Immature natural killer cell (primary cell): ENCODE measurements at regions not wholly inside any gene's neighbourhood (a gene's known extent, or its start where the extent isn't known, plus 50 kb on each side); places are given as distances from the start of the nearest gene placed in this dataset.

Experiments
- DNase-seq, 3 donors: peaks; one replicate each; pipeline ENCODE4 v3.0.0; 2022; ENCODE audit warnings: mixed read lengths in 1 of 3
- H3K27ac Mint-ChIP-seq, 6 donors: one replicate each; pipeline ENCODE4 v1.8.0; 2020; ENCODE audit warnings: mixed read lengths in 6 of 6, mild to moderate bottlenecking in 5 of 6, inconsistent platforms in 4 of 6, moderate library complexity in 3 of 6
- H3K27me3 Mint-ChIP-seq, 3 donors: one replicate each; pipeline ENCODE4 v1.8.0; 2020 to 2021; ENCODE audit warnings: low read depth in 3 of 3, mild to moderate bottlenecking in 3 of 3, mixed read lengths in 3 of 3, moderate library complexity in 3 of 3, inconsistent platforms in 1 of 3
- H3K36me3 Mint-ChIP-seq, 3 donors: one replicate each; pipeline ENCODE4 v1.8.0; 2020; ENCODE audit warnings: mixed read lengths in 3 of 3, inconsistent platforms in 2 of 3, mild to moderate bottlenecking in 2 of 3
- H3K4me1 Mint-ChIP-seq, 2 donors: one replicate each; pipeline ENCODE4 v1.8.0; 2020; ENCODE audit warnings: inconsistent platforms in 2 of 2, mild to moderate bottlenecking in 2 of 2, mixed read lengths in 2 of 2, moderate library complexity in 1 of 2
- H3K4me3 Mint-ChIP-seq, 5 donors: one replicate each; pipeline ENCODE4 v1.8.0; 2020; ENCODE audit warnings: mild to moderate bottlenecking in 5 of 5, mixed read lengths in 5 of 5, inconsistent platforms in 3 of 5, moderate library complexity in 3 of 5
- H3K9me3 Mint-ChIP-seq, 6 donors: one replicate each; pipeline ENCODE4 v1.8.0; 2020; ENCODE audit warnings: mild to moderate bottlenecking in 6 of 6, mixed read lengths in 6 of 6, inconsistent platforms in 4 of 6, moderate library complexity in 3 of 6

GRCh38 chr12:105980085-105980484 is 158.7 kb downstream of the NUAK1 start:
- Mint-ChIP-seq H3K4me1 (no peaks in the 10 kb centered on the region), H3K4me3 (no peak overlapping the region), H3K27me3 (peaks cover 0 to 4% (median 0%) of the 10 kb centered on the region in 3 donors), H3K36me3 (peaks cover 0 to 4% (median 0%) of the 10 kb centered on the region in 3 donors), H3K9me3 (peaks cover 0 to 3% (median 0%) of the 10 kb centered on the region in 6 donors), H3K27ac (no peak overlapping the region)
- DNase-seq, result no peak

- Mint-ChIP-seq H3K36me3 (peaks cover 0 to 4% (median 0%) of the 10 kb centered on the region in 3 donors), H3K4me3 (no peak overlapping the region), H3K9me3 (peaks cover 0 to 3% (median 0%) of the 10 kb centered on the region in 6 donors), H3K4me1 (no peaks in the 10 kb centered on the region), H3K27ac (no peak overlapping the region), H3K27me3 (peaks cover 0 to 4% (median 0%) of the 10 kb centered on the region in 3 donors)
- DNase-seq, result no peak
Observed at GRCh38 chr12:105980533-105980932, 158.2 kb downstream of the NUAK1 start.

GRCh38 chr12:105982022-105982421 is 156.7 kb downstream of the NUAK1 start:
- H3K4me3 Mint-ChIP-seq, result no peak overlapping the region
- no peak overlapping the region for H3K27ac Mint-ChIP-seq
- H3K36me3 Mint-ChIP-seq, result no peaks in the 10 kb centered on the region
- H3K4me1 Mint-ChIP-seq, result no peaks in the 10 kb centered on the region
- peaks cover 0 to 4% (median 0%) of the 10 kb centered on the region in 3 donors for H3K27me3 Mint-ChIP-seq
- peaks cover 0 to 3% (median 0%) of the 10 kb centered on the region in 6 donors for H3K9me3 Mint-ChIP-seq
- no peak for DNase-seq

- no peak for DNase-seq
- H3K36me3 Mint-ChIP-seq, result no peaks in the 10 kb centered on the region
- no peak overlapping the region for H3K4me3 Mint-ChIP-seq
- H3K27me3 Mint-ChIP-seq, result peaks cover 0 to 4% (median 3%) of the 10 kb centered on the region in 3 donors
- no peaks in the 10 kb centered on the region for H3K9me3 Mint-ChIP-seq
- no peak overlapping the region for H3K27ac Mint-ChIP-seq
- no peaks in the 10 kb centered on the region for H3K4me1 Mint-ChIP-seq
Observed at GRCh38 chr12:105983622-105984320, 155.0 kb downstream of the NUAK1 start.

- H3K27me3 Mint-ChIP-seq, result peaks cover 0 to 8% (median 3%) of the 10 kb centered on the region in 3 donors
- DNase-seq, result no peak
- no peaks in the 10 kb centered on the region for H3K4me1 Mint-ChIP-seq
- no peaks in the 10 kb centered on the region for H3K36me3 Mint-ChIP-seq
- H3K27ac Mint-ChIP-seq, result no peak overlapping the region
- no peak overlapping the region for H3K4me3 Mint-ChIP-seq
- H3K9me3 Mint-ChIP-seq, result no peaks in the 10 kb centered on the region
Observed at GRCh38 chr12:105985383-105985782, 153.4 kb downstream of the NUAK1 start.

- H3K27ac Mint-ChIP-seq, result no peak overlapping the region
- no peaks in the 10 kb centered on the region for H3K4me1 Mint-ChIP-seq
- no peak overlapping the region for H3K4me3 Mint-ChIP-seq
- no peaks in the 10 kb centered on the region for H3K9me3 Mint-ChIP-seq
- H3K36me3 Mint-ChIP-seq, result no peaks in the 10 kb centered on the region
- peaks cover 3 to 8% (median 3%) of the 10 kb centered on the region in 3 donors for H3K27me3 Mint-ChIP-seq
- DNase-seq, result no peak
Observed at GRCh38 chr12:105986779-105987684, 151.7 kb downstream of the NUAK1 start.

GRCh38 chr12:105987685-105988035 is 151.1 kb downstream of the NUAK1 start:
- no peak overlapping the region for H3K4me3 Mint-ChIP-seq

GRCh38 chr12:105992849-105993740 is 145.7 kb downstream of the NUAK1 start:
- Mint-ChIP-seq H3K4me1 (no peaks in the 10 kb centered on the region), H3K27me3 (peaks cover 2 to 7% (median 3%) of the 10 kb centered on the region in 3 donors), H3K4me3 (no peak overlapping the region), H3K27ac (no peak overlapping the region), H3K36me3 (no peaks in the 10 kb centered on the region), H3K9me3 (no peaks in the 10 kb centered on the region)
- no peak for DNase-seq

More at GRCh38 chr12:105987685-105988035, 151.1 kb downstream of the NUAK1 start:
- Mint-ChIP-seq H3K9me3 (no peaks in the 10 kb centered on the region), H3K4me1 (no peaks in the 10 kb centered on the region), H3K36me3 (no peaks in the 10 kb centered on the region), H3K27me3 (peaks cover 3 to 8% (median 5%) of the 10 kb centered on the region in 3 donors), H3K27ac (no peak overlapping the region)
- no peak for DNase-seq

GRCh38 chr12:105993766-105994555 is 144.8 kb downstream of the NUAK1 start:
- H3K4me3 Mint-ChIP-seq, result no peak overlapping the region
- H3K27me3 Mint-ChIP-seq, result peaks cover 2 to 7% (median 3%) of the 10 kb centered on the region in 3 donors
- DNase-seq, result no peak
- no peak overlapping the region for H3K27ac Mint-ChIP-seq
- no peaks in the 10 kb centered on the region for H3K9me3 Mint-ChIP-seq
- no peaks in the 10 kb centered on the region for H3K36me3 Mint-ChIP-seq
- no peaks in the 10 kb centered on the region for H3K4me1 Mint-ChIP-seq

- H3K27me3 Mint-ChIP-seq, result peaks cover 2 to 3% (median 2%) of the 10 kb centered on the region in 3 donors
Observed at GRCh38 chr12:105995961-105996431, 142.8 kb downstream of the NUAK1 start.

GRCh38 chr12:105998561-105998960 is 140.2 kb downstream of the NUAK1 start:
- Mint-ChIP-seq H3K27ac (no peak overlapping the region), H3K4me3 (no peak overlapping the region), H3K9me3 (peaks cover 0 to 2% (median 0%) of the 10 kb centered on the region in 6 donors), H3K36me3 (no peaks in the 10 kb centered on the region), H3K27me3 (peaks cover 0 to 3% (median 1%) of the 10 kb centered on the region in 3 donors), H3K4me1 (no peaks in the 10 kb centered on the region)
- no peak for DNase-seq

More at GRCh38 chr12:105995961-105996431, 142.8 kb downstream of the NUAK1 start:
- H3K27ac Mint-ChIP-seq, result no peak overlapping the region
- DNase-seq, result no peak
- no peaks in the 10 kb centered on the region for H3K4me1 Mint-ChIP-seq
- H3K36me3 Mint-ChIP-seq, result no peaks in the 10 kb centered on the region
- no peak overlapping the region for H3K4me3 Mint-ChIP-seq
- H3K9me3 Mint-ChIP-seq, result no peaks in the 10 kb centered on the region

GRCh38 chr12:106000382-106001104 is 138.2 kb downstream of the NUAK1 start:
- Mint-ChIP-seq H3K27ac (no peak overlapping the region), H3K4me1 (no peaks in the 10 kb centered on the region), H3K9me3 (peaks cover 0 to 2% (median 0%) of the 10 kb centered on the region in 6 donors), H3K27me3 (peaks cover 0 to 2% (median 1%) of the 10 kb centered on the region in 3 donors), H3K36me3 (no peaks in the 10 kb centered on the region), H3K4me3 (no peak overlapping the region)
- no peak for DNase-seq
